SK-N-SH treated with all-trans-retinoic acid at 6 μM for 48 hours (cell line): ENCODE measurements at regions not wholly inside any gene's neighbourhood (a gene's known extent, or its start where the extent isn't known, plus 50 kb on each side); places are given as distances from the start of the nearest gene placed in this dataset.

ENCODE experiments used
- ARNTL ChIP-seq: fragments of 450-650 bp; formaldehyde crosslinking; IDR thresholded peaks from 2 replicates; pipeline ENCODE4 v1.5.0; 2020; ENCODE audit warnings: low read depth, mild to moderate bottlenecking, moderate library complexity, borderline replicate concordance
- CSRNP3 ChIP-seq: fragments of 250-450 bp; sonication (Bioruptor Pico); IDR thresholded peaks from 2 replicates; pipeline ENCODE4 v1.5.1; 2021; ENCODE audit warnings: mild to moderate bottlenecking, moderate library complexity
- PATZ1 ChIP-seq: fragments of 250-450 bp; sonication (Bioruptor Pico); IDR thresholded peaks from 2 replicates; pipeline ENCODE4 v1.8.0; 2020; ENCODE audit warnings: mild to moderate bottlenecking, moderate library complexity, borderline replicate concordance
- POU6F1 ChIP-seq: fragments of 250-450 bp; sonication (Bioruptor Pico); IDR thresholded peaks from 2 replicates; pipeline ENCODE4 v1.8.0; 2021; ENCODE audit warnings: low read depth, mild to moderate bottlenecking, moderate library complexity, borderline replicate concordance
- RARB ChIP-seq: fragments of 250-450 bp; sonication (Bioruptor Pico); IDR thresholded peaks from 2 replicates; pipeline ENCODE4 v1.8.0; 2021; ENCODE audit warnings: mild to moderate bottlenecking, moderate library complexity
- TCF4 ChIP-seq: fragments of 250-450 bp; sonication (Bioruptor Pico); IDR thresholded peaks from 2 replicates; pipeline ENCODE4 v1.8.0; 2021; ENCODE audit warnings: mild to moderate bottlenecking, moderate library complexity, borderline replicate concordance
- TOX ChIP-seq: fragments of 250-450 bp; sonication (Bioruptor Pico); IDR thresholded peaks from 2 replicates; pipeline ENCODE4 v1.8.0; 2021; ENCODE audit warnings: mild to moderate bottlenecking, moderate library complexity, borderline replicate concordance
- TSHZ2 ChIP-seq: fragments of 250-450 bp; sonication (Bioruptor Pico); IDR thresholded peaks from 2 replicates; pipeline ENCODE4 v1.5.0; 2020; ENCODE audit warnings: mild to moderate bottlenecking, moderate library complexity
- ZFP3 ChIP-seq: fragments of 250-450 bp; sonication (Bioruptor Pico); IDR thresholded peaks from 2 replicates; pipeline ENCODE4 v1.5.0; 2020; ENCODE audit warnings: mild to moderate bottlenecking, moderate library complexity
- ZNF70 ChIP-seq: fragments of 450-650 bp; formaldehyde crosslinking; IDR thresholded peaks from 2 replicates; pipeline ENCODE4 v1.5.0; 2020; ENCODE audit warnings: mild to moderate bottlenecking, moderate library complexity
- ZNF8 ChIP-seq: fragments of 450-650 bp; formaldehyde crosslinking; IDR thresholded peaks from 2 replicates; pipeline ENCODE4 v1.5.0; 2020; ENCODE audit warnings: mild to moderate bottlenecking, moderate library complexity

GRCh38 chr6:28633445-28634215 lies 107.9 kb downstream of the GPX5 start:
- TF ChIP-seq ARNTL (CRISPR knock-in tag) (no peak), TSHZ2 (no peak), RARB (CRISPR knock-in tag) (no peak), PATZ1 (CRISPR knock-in tag) (no peak), CSRNP3 (CRISPR knock-in tag) (no peak), POU6F1 (no peak), ZNF8 (CRISPR knock-in tag) (no peak), TCF4 (CRISPR knock-in tag) (no peak), ZNF70 (no peak), ZFP3 (CRISPR knock-in tag) (no peak), TOX (CRISPR knock-in tag) (no peak)
